Peyer's patch (tissue), 4 donors: ENCODE measurements at regions not wholly inside any gene's neighbourhood (a gene's known extent, or its start where the extent isn't known, plus 50 kb on each side); places are given as distances from the start of the nearest gene placed in this dataset.

Source experiments
- DNase-seq, 3 donors: peaks; one replicate each; pipeline ENCODE4 v3.0.0-alpha.2; 2017 to 2019
- H3K27ac ChIP-seq, 4 donors: fragments of 200-600 bp; sonication (generic); one replicate each; pipeline ENCODE4 v1.5.1; 2016 to 2019
- H3K27me3 ChIP-seq, 2 donors: fragments of 200-600 bp; sonication (generic); one replicate each; pipeline ENCODE4 v1.5.1; 2019
- H3K36me3 ChIP-seq, 3 donors: fragments of 200-600 bp; sonication (generic); one replicate each; pipeline ENCODE4 v1.5.1; 2016 to 2019
- H3K4me1 ChIP-seq, 4 donors: fragments of 200-600 bp; sonication (generic); one replicate each; pipeline ENCODE4 v1.5.1; 2016 to 2019
- H3K4me3 ChIP-seq, 4 donors: fragments of 200-600 bp; sonication (generic); 1 replicate in 3 of 4; 2 replicates in 1 of 4; pipeline ENCODE4 v1.5.1; 2016 to 2019; ENCODE audit warnings: mild to moderate bottlenecking in 1 of 4
- H3K9me3 ChIP-seq, 4 donors: fragments of 200-600 bp; sonication (generic); one replicate each; pipeline ENCODE4 v1.5.1; 2016 to 2019; ENCODE audit warnings: mild to moderate bottlenecking in 1 of 4
- POLR2A ChIP-seq, 2 donors: fragments of 450-650 bp; IDR thresholded peaks; one replicate each; pipeline ENCODE4 v1.5.1; 2017; ENCODE audit warnings: antibody characterized with exemption in 2 of 2, mild to moderate bottlenecking in 2 of 2, moderate library complexity in 2 of 2
- TF ChIP-seq, protein P1 (sequence below), 6 experiments: fragments of 450-650 bp in 4 of 6; fragments of 200-600 bp in 2 of 6; sonication (generic) in 1 of 6; IDR thresholded peaks; one replicate each; pipeline ENCODE4 v1.5.1; 2017 to 2019; ENCODE audit warnings: antibody characterized with exemption in 6 of 6, mild to moderate bottlenecking in 3 of 6, moderate library complexity in 1 of 6

DNA sequence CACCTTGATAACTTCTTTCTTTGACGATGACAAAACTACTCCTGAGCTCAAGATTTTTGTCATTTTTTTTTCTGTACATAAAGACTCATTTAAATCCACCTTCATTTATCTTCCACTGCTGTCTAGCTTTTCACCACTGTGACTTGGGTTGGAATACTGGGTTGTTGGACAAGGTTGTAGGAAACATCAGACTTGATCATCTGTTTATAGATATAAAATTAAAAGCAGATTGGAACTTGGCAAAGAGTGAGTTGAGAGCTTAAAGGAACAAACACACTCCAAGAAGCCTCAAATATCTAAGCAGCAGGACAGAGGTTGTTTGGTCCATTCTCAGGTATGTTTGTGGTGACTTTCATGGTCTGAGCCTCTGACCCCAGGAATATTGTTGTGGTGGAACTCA is 141.7 kb upstream of the NDN start:
- Histone ChIP-seq H3K27me3 (no peaks in the 10 kb centered on the region), H3K4me3 (no peak overlapping the region), H3K9me3 (no peaks in the 10 kb centered on the region), H3K36me3 (no peaks in the 10 kb centered on the region), H3K27ac (no peak overlapping the region), H3K4me1 (no peaks in the 10 kb centered on the region)
- DNase-seq = no peak
- no peak for TF ChIP-seq POLR2A (IDR thresholded peaks at IDR 0.05)
- TF ChIP-seq, protein P1, sequence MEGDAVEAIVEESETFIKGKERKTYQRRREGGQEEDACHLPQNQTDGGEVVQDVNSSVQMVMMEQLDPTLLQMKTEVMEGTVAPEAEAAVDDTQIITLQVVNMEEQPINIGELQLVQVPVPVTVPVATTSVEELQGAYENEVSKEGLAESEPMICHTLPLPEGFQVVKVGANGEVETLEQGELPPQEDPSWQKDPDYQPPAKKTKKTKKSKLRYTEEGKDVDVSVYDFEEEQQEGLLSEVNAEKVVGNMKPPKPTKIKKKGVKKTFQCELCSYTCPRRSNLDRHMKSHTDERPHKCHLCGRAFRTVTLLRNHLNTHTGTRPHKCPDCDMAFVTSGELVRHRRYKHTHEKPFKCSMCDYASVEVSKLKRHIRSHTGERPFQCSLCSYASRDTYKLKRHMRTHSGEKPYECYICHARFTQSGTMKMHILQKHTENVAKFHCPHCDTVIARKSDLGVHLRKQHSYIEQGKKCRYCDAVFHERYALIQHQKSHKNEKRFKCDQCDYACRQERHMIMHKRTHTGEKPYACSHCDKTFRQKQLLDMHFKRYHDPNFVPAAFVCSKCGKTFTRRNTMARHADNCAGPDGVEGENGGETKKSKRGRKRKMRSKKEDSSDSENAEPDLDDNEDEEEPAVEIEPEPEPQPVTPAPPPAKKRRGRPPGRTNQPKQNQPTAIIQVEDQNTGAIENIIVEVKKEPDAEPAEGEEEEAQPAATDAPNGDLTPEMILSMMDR (IDR thresholded peaks at IDR 0.05) = no peak

DNA sequence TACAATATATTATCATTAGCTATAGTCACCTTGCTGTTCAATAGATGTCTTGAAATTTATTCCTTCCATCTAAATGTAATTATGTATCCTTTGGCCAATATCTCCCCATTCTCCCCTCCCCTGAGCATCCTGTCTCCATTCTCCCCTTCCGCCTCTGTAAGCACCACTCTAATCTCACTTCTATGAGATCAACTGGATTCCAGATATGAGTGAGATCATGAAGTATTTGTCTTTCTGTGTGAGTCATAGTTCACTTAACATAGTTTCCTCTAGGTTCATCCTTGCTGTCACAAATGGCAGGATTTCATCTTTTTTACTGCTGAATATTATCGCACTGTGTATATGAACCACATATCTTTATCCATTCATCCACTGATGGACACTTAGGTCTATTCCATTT is 148.8 kb upstream of the NDN start:
- Histone ChIP-seq H3K27ac (no peak overlapping the region), H3K9me3 (peaks cover 0 to 3% (median 0%) of the 10 kb centered on the region in 4 donors), H3K4me3 (no peak overlapping the region), H3K27me3 (no peaks in the 10 kb centered on the region), H3K4me1 (no peaks in the 10 kb centered on the region), H3K36me3 (no peaks in the 10 kb centered on the region)
- TF ChIP-seq, protein P1 (IDR thresholded peaks at IDR 0.05) = no peak
- TF ChIP-seq POLR2A (IDR thresholded peaks at IDR 0.05) = no peak
- no peak for DNase-seq

DNA sequence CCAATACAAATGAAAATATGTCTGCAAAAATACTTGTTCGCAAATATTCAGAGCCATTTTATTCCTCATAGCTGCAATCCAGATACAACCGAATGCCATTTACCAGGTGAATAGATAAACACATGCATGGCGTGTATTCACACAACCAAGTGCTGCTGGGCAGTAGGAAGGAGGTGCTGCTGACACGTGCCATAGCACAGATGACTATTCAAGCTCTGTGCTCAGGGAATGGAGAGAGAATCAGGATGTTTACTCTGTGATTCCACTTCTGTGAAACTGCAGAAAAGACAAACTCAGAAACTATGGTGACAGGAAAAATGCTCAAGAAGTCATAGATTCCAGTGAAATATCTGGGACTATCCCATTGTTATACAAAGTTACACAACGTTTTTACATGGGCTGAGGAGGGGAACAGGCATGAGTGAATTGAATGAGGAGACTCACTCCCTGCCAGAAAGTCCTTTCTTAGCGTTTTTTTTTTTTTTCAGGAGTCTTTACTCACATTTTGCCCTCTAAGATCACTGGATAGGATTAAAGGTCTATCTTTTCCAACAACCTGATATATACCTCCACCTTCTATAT is 152.9 kb upstream of the NDN start:
- no peak for DNase-seq
- Histone ChIP-seq H3K9me3 (peaks cover 0 to 3% (median 0%) of the 10 kb centered on the region in 4 donors), H3K27me3 (no peaks in the 10 kb centered on the region)

DNA sequence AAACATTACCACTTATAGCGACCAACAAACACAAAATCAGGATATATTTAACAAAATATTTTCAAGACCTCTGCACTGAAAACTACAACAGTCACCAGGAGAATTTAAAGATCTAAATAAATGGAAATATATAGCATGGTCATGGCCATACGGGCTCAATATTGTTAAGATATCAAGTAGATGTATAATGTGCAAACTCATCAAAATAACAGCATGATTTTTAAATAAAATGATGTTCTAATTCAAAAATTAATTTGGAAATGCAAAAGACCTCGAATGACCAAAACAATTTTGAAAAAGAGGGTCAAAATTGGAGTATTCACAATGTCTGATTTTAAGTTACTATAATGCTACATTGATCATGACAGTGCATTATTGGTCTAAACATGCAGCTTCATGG is 159.1 kb upstream of the NDN start:
- no peak for DNase-seq
- Histone ChIP-seq H3K27ac (no peak overlapping the region), H3K4me1 (no peaks in the 10 kb centered on the region), H3K9me3 (no peaks in the 10 kb centered on the region), H3K4me3 (no peak overlapping the region), H3K36me3 (no peaks in the 10 kb centered on the region), H3K27me3 (no peaks in the 10 kb centered on the region)
- TF ChIP-seq, protein P1 (IDR thresholded peaks at IDR 0.05) = no peak
- TF ChIP-seq POLR2A (IDR thresholded peaks at IDR 0.05) = no peak

More for the DNA sequence above, 152.9 kb upstream of the NDN start:
- H3K27ac ChIP-seq = no peak overlapping the region
- no peaks in the 10 kb centered on the region for H3K4me1 ChIP-seq
- no peak for TF ChIP-seq POLR2A (IDR thresholded peaks at IDR 0.05)
- TF ChIP-seq, protein P1 (IDR thresholded peaks at IDR 0.05) = no peak
- H3K36me3 ChIP-seq = no peaks in the 10 kb centered on the region
- no peak overlapping the region for H3K4me3 ChIP-seq

DNA sequence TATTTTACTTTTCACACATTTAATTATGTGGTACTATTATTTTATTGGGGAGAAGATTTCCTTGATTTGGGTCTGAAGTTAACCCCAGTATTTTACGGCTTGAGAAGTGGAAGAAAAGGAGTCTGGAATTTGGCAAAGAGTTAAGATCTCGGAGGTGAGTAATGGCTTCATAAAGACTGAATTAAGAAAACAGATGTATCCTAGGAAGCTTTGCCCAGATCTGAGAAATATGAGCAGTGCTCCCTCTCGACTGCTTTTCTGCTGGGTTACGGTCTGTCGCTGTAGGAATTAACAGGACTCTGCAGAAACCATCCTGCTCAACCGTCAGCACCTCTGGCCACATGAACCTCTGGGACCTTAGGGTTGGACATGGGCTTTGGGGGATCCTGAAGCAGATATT is 163.6 kb upstream of the NDN start:
- no peak for TF ChIP-seq POLR2A (IDR thresholded peaks at IDR 0.05)
- TF ChIP-seq, protein P1 (IDR thresholded peaks at IDR 0.05) = no peak

DNA sequence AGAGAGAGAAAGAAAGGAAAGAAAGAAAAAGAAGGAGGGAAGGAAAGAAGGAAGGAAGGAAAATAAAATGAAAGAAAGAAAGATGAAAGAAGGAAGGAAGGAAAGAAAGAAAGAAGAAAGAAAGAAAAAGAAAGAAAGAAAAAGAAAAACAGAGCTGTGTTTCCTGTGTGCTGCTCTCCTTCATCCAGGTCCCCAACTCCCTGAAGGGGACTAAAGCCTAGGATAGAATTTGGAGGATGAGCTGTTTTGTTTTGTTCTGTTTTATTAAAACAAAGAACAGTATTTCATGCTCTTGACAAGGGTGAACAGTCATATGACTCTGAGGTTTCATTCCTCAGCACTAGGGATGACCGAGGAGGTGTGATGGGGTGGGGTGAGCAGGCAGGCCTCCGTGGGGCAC is 164.8 kb upstream of the NDN start:
- DNase-seq = no peak
- Histone ChIP-seq H3K4me1 (no peaks in the 10 kb centered on the region), H3K36me3 (no peaks in the 10 kb centered on the region), H3K27me3 (no peaks in the 10 kb centered on the region), H3K9me3 (no peaks in the 10 kb centered on the region), H3K4me3 (no peak overlapping the region), H3K27ac (no peak overlapping the region)
- TF ChIP-seq POLR2A (IDR thresholded peaks at IDR 0.05) = no peak
- TF ChIP-seq, protein P1 (IDR thresholded peaks at IDR 0.05) = no peak

More for the DNA sequence above, 163.6 kb upstream of the NDN start:
- H3K27ac ChIP-seq = no peak overlapping the region
- no peaks in the 10 kb centered on the region for H3K36me3 ChIP-seq
- H3K9me3 ChIP-seq = no peaks in the 10 kb centered on the region
- no peak for DNase-seq
- no peaks in the 10 kb centered on the region for H3K4me1 ChIP-seq
- no peaks in the 10 kb centered on the region for H3K27me3 ChIP-seq
- H3K4me3 ChIP-seq = no peak overlapping the region
